ENCODE measurements at regions not wholly inside any gene's neighbourhood (a gene's known extent, or its start where the extent isn't known, plus 50 kb on each side); places are given as distances from the start of the nearest gene placed in this dataset.

GRCh38 chr4:187849556-187850225, 145.9 kb upstream of the ZFP42 start:
- no peak for TF ChIP-seq CTCF (conservative IDR thresholded peaks at IDR 0.05; ENCODE audit: low read depth, low read length)
- no peak overlapping the region for H3K4me3 ChIP-seq (ENCODE audit: low read depth, low read length)
- DNase-seq (ENCODE audit: low read depth), result no peak

- no peak overlapping the region for H3K4me3 ChIP-seq (ENCODE audit: low read depth, low read length)
- no peak for DNase-seq (ENCODE audit: low read depth)
- TF ChIP-seq CTCF (conservative IDR thresholded peaks at IDR 0.05; ENCODE audit: low read depth, low read length), result no peak
These were observed 129.7 kb upstream of the ZFP42 start for GRCh38 chr4:187865914-187866313.

- no peak for DNase-seq (ENCODE audit: low read depth)
- no peak for TF ChIP-seq CTCF (conservative IDR thresholded peaks at IDR 0.05; ENCODE audit: low read depth, low read length)
- H3K4me3 ChIP-seq (ENCODE audit: low read depth, low read length), result no peak overlapping the region
These were observed 112.5 kb upstream of the ZFP42 start for GRCh38 chr4:187883049-187883448.

- no peak overlapping the region for H3K4me3 ChIP-seq (ENCODE audit: low read depth, low read length)
- TF ChIP-seq CTCF (conservative IDR thresholded peaks at IDR 0.05; ENCODE audit: low read depth, low read length), result no peak
- DNase-seq (ENCODE audit: low read depth), result no peak
These were observed 111.6 kb upstream of the ZFP42 start for GRCh38 chr4:187883836-187884475.

GRCh38 chr4:187887906-187888305, 107.7 kb upstream of the ZFP42 start:
- TF ChIP-seq CTCF (conservative IDR thresholded peaks at IDR 0.05; ENCODE audit: low read depth, low read length), result no peak
- DNase-seq (ENCODE audit: low read depth), result no peak
- no peak overlapping the region for H3K4me3 ChIP-seq (ENCODE audit: low read depth, low read length)

- H3K4me3 ChIP-seq (ENCODE audit: low read depth, low read length), result no peak overlapping the region
- no peak for DNase-seq (ENCODE audit: low read depth)
- TF ChIP-seq CTCF (conservative IDR thresholded peaks at IDR 0.05; ENCODE audit: low read depth, low read length), result no peak
These were observed 105.9 kb upstream of the ZFP42 start for GRCh38 chr4:187889651-187890050.

GRCh38 chr4:187893418-187893817, 102.2 kb upstream of the ZFP42 start:
- no peak for TF ChIP-seq CTCF (conservative IDR thresholded peaks at IDR 0.05; ENCODE audit: low read depth, low read length)
- H3K4me3 ChIP-seq (ENCODE audit: low read depth, low read length), result no peak overlapping the region
- no peak for DNase-seq (ENCODE audit: low read depth)
